HG03439 (cell line): ENCODE measurements at regions not wholly inside any gene's neighbourhood (a gene's known extent, or its start where the extent isn't known, plus 50 kb on each side); places are given as distances from the start of the nearest gene placed in this dataset.

Experiments used
- ATAC-seq: cut with Tn5 transposase; IDR thresholded peaks from one replicate; pipeline ENCODE4 v1.9.1; 2021; ENCODE audit warnings: mild to moderate bottlenecking, moderate library complexity; ENCODE audit not compliant: unreplicated experiment

- ATAC-seq: no peak
Observed at GRCh38 chr2:122003196-122003940, 247.9 kb downstream of the TSN start.

- no peak for ATAC-seq
Observed at GRCh38 chr2:122007126-122007525, 251.7 kb downstream of the TSN start.

- no peak for ATAC-seq
Observed at GRCh38 chr2:122007577-122007976, 252.1 kb downstream of the TSN start.

- ATAC-seq: no peak
Observed at GRCh38 chr2:122009561-122009960, 254.1 kb downstream of the TSN start.

- ATAC-seq: no peak
Observed at GRCh38 chr2:122011493-122012270, 256.2 kb downstream of the TSN start.

GRCh38 chr2:122018736-122019135 is 263.3 kb downstream of the TSN start:
- no peak for ATAC-seq

- ATAC-seq: no peak
Observed at GRCh38 chr2:122019724-122020123, 264.3 kb downstream of the TSN start.

- no peak for ATAC-seq
Observed at GRCh38 chr2:122020377-122020776, 264.9 kb downstream of the TSN start.

GRCh38 chr2:122021941-122022340 is 266.5 kb downstream of the TSN start:
- ATAC-seq: no peak

GRCh38 chr2:122022531-122022930 is 267.1 kb downstream of the TSN start:
- ATAC-seq: no peak

- no peak for ATAC-seq
Observed at GRCh38 chr2:122023059-122023864, 267.8 kb downstream of the TSN start.

- no peak for ATAC-seq
Observed at GRCh38 chr2:122027510-122028217, 272.2 kb downstream of the TSN start.

- no peak for ATAC-seq
Observed at GRCh38 chr2:122028371-122029100, 273.1 kb downstream of the TSN start.

- no peak for ATAC-seq
Observed at GRCh38 chr2:122029456-122029855, 274.0 kb downstream of the TSN start.

- ATAC-seq: no peak
Observed at GRCh38 chr2:122029945-122030344, 274.5 kb downstream of the TSN start.

GRCh38 chr2:122031544-122032263 is 276.3 kb downstream of the TSN start:
- no peak for ATAC-seq

GRCh38 chr2:122032264-122032645 is 276.8 kb downstream of the TSN start:
- no peak for ATAC-seq

- no peak for ATAC-seq
Observed at GRCh38 chr2:122033778-122034177, 278.3 kb downstream of the TSN start.

GRCh38 chr2:122034344-122034743 is 278.9 kb downstream of the TSN start:
- no peak for ATAC-seq

GRCh38 chr2:122034777-122035176 is 279.3 kb downstream of the TSN start:
- ATAC-seq: no peak
